ENCODE measurements at regions not wholly inside any gene's neighbourhood (a gene's known extent, or its start where the extent isn't known, plus 50 kb on each side); places are given as distances from the start of the nearest gene placed in this dataset.

- no peak for DNase-seq
Measured at GRCh38 chr1:170273291-170274130, 127.8 kb downstream of the NTMT2 start.

DNA sequence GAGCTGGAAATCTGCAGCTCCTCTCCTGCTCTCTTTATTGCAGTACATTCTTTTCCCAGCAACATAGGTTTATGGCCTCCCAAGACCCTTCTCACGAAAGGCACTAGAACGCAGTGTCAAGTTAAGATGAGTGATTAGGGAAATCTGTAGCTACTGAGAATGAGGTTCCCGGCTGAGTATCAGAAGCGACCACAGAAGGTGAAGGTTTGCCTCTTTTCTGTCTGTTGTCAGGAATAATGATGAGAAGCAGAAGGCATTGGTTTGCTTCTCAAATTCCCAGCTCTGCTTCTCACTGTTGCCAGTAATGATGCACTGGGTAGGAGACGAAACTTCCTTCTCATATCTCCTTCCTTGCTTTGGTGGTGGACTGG, 128.4 kb downstream of the NTMT2 start:
- no peak for DNase-seq

DNA sequence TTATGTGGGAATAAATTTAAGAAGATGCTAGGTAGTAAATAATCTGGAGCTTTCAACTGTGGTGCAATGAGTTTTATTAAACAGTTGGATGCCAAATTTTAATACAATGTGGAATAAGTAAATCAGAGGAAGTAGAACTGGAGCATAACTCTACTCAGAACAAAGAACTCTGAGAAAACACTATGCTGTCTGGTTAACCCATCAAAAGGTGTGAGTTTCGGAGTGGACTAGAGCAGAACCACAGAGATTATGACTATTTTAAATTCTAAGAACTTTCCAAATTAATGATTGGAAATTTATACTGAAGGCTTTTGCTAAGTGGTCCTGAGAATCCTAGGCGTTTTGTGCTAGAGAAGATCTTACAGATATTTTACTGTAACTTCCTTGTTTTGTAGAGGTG, 132.2 kb downstream of the NTMT2 start:
- no peak for DNase-seq

DNA sequence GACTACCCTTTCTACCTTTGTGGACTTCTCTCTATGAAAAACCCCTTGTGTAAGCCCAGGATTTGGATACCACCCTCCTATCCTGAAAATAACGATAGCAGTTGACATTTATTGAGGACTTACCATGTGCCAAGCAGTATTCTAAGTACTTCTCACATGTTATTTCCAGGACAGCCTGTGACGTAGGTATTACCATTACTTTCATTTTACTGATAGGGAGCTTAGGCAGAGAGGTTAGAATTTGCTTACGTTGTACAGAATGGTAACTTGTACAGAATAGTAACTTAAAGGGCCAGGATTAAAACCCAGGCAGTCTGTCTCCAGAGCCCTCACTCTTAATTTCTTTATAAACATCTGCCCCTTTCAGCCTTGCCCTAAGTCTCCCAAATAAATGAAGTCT, 138.3 kb downstream of the NTMT2 start:
- no peak for DNase-seq

GRCh38 chr1:170284512-170284911, 138.8 kb downstream of the NTMT2 start:
- no peak for DNase-seq

GRCh38 chr1:170284951-170285350, 139.2 kb downstream of the NTMT2 start:
- DNase-seq = no peak

DNA sequence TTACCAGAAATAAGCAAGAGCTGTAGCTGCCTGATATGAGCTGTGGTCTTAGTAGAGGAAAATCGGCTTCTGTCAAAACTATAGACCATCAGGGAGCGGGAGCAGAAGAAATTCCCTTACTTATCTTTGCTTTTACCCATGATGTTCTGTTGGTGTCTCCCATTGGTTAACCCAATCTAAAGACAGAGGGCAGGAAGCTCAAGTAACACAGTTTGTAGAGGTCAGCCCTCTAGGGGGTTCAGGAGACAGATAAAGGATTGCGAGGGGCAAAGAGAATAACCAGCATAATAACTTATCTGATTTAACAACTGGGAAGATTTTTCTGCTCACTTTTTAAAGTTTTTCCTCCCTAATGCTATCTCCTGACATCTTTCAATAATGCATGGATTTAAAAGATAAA, 142.4 kb downstream of the NTMT2 start:
- no peak for DNase-seq

DNA sequence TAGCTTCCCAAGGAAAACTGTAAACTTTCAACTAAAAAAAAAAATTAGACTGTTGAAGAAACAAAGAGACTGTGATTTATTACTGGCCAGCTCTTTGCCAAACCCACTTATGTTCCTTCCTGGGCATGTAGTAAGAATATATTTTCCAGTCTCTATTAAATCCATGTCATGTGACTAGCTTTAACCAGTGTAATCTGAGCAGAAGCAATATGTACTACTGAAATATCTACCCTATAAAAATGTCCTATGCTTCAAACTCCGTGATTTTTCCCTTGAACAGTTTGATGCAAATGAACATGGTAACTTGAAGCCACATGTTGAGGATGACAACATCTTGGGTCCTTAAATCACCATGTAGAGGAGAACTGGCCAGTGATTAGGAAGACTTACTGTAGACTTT, 144.5 kb downstream of the NTMT2 start:
- DNase-seq = no peak

DNA sequence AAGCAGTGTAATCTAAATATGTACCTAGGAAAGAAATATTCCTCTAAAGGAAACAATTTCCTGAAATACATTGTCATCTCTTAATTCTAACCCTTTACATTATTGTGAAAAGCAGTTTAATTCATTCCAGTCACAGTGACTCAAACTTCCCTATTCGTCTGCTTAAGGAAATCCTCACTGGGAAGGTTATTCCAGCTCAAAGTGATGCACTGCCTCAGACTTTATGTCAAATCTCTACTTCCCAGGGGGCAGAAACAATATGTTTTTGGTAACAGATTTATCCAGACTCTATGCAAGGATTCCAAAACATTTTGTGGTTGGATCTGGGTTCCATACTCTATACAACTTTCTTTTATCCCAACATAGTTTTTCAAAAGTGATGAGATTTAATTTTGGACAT, 145.2 kb downstream of the NTMT2 start:
- no peak for DNase-seq

- DNase-seq = no peak
Measured at GRCh38 chr1:170291516-170291915, 145.8 kb downstream of the NTMT2 start.

GRCh38 chr1:170296211-170296610, 150.5 kb downstream of the NTMT2 start:
- DNase-seq = no peak

DNA sequence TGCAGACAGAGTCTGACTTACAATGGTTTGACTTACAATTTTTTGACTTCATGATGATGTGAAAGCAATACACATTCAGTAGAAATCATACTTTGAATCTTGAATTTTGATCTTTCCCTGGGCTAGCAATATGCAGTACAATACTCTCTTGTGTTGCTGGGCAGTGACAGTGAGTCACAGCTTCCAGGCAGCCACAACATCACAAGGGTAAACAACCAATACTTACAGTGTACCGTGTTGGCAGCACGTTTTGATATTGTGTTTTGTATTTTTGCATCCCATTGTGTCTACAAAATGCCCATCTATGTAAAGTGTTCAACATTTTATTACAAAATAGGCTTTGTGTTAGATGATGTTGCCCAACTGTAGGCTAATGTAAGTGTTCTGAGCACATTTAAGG, 150.9 kb downstream of the NTMT2 start:
- DNase-seq = no peak

DNA sequence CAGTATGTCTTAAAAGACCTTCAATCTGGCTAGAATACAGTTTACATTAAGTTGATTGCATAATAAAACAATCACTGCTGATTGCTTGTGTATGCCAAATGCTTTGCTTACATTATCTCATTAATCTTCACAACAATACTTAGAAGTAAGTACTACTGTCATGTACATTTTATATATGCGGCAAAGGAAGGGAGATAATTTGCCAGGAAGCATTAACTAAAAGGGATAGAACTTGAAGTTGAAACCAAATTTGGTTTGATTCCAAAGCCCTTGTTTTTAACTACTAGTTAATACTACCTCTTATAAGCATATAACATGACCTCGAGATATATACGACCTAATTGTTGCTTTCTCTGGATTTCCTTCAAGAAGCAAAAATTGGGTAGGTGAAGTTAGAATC, 155.8 kb downstream of the NTMT2 start:
- no peak for DNase-seq

- no peak for DNase-seq
Measured at GRCh38 chr1:170303034-170303433, 157.3 kb downstream of the NTMT2 start.

- no peak for DNase-seq
Measured at GRCh38 chr1:170305777-170306512, 160.2 kb downstream of the NTMT2 start.

GRCh38 chr1:170306513-170306910, 160.8 kb downstream of the NTMT2 start:
- DNase-seq = no peak

DNA sequence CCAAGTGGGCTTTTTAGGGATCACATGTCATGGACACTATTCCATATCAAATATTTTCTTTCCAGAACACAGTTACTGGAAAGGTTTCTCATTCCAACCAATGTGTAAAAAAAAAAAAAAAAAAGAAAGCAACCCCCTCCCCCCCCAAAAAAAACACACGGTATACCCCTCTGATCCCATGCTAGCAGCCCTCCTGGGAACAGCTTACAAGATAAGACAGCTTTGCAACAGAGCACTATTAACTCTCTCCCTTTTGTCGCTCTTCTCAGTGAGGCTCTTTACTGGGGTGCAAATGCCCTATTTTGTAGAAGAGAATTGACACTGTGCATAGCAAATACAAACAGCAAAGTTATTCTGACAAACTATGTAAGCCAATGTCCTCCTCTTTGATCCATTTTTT, 161.2 kb downstream of the NTMT2 start:
- no peak for DNase-seq

GRCh38 chr1:170307426-170307825, 161.7 kb downstream of the NTMT2 start:
- DNase-seq = no peak

DNA sequence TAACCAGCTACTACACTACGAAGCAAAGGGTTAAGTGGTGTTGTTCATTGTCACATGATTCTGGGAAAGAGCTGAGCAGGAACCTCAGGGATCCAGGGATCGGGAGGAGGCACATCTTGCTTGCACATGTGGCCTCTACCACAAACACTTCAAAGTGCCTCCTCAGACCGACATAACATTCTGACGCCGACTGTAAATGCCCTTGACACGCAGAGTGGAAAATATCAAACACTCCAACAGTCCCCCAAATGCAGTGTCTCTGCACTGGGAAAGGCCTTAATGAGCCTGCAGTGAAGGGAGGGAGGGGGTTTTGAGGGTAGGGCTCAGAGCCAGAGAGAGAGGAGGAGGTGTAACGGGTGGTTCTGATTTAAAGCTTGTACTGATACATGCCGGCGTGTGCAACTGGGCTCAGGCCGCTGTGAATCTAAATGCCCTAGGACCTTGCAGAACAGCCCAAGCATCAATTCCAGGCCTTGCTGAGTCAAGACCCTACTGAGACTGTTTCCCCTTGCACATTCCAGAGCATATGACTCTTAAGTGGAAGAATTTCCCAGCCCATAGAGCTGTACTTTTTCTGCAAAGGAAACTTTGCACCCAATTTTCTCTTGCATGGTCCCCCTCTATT, 163.7 kb downstream of the NTMT2 start:
- no peak for DNase-seq

DNA sequence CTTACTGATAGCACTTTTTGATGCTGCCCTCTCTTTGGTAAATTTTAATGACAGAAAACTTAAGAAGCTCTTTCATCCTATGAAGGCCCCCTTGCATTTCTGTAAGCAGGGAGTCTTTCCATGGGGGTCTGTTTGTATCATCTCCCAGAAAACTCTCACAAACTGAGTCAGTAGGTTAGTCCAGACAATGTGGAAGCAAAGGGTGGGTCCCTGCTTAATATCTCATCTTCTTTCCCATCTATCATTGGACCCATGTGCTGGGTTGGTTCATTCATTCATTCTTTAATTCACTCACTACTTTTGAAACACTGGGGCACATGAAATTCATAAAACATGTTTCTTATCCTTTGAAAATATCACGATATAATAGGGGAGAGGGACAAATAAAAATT, 164.3 kb downstream of the NTMT2 start:
- no peak for DNase-seq

GRCh38 chr1:170310951-170311350, 165.2 kb downstream of the NTMT2 start:
- no peak for DNase-seq

GRCh38 chr1:170313306-170313705, 167.5 kb downstream of the NTMT2 start:
- DNase-seq = no peak

DNA sequence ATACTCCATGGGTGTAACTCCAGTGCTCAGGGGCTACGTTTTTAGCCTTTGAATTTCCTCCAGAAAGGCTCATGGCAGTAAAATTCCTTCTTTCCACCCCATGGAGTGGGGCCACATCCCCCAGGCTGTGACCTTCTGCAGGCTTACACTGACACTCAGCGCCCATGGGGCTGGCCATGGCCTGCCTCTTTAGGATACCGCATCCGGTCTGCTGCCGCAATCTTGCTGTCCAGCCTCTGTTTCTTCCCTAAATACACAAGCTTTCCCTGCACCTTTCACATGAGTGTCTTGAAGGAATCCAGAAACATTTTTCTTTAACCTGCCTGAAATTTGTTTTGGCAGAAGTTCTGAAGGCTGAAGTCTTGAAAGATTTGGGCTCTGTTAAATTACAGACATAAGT, 170.5 kb downstream of the NTMT2 start:
- DNase-seq = no peak

GRCh38 chr1:170318141-170318540, 172.4 kb downstream of the NTMT2 start:
- no peak for DNase-seq
